Vagina (tissue), 2 donors: ENCODE measurements at regions not wholly inside any gene's neighbourhood (a gene's known extent, or its start where the extent isn't known, plus 50 kb on each side); places are given as distances from the start of the nearest gene placed in this dataset.

Experiments used
- CTCF ChIP-seq, 3 experiments: fragments of 450-650 bp in 2 of 3; fragments of 200-600 bp in 1 of 3; sonication (generic) in 1 of 3; IDR thresholded peaks; one replicate each; pipeline ENCODE4 v1.5.1; 2017 to 2019; ENCODE audit warnings: antibody characterized with exemption in 3 of 3, mild to moderate bottlenecking in 2 of 3, moderate library complexity in 2 of 3
- POLR2A ChIP-seq, 2 donors: fragments of 450-650 bp; IDR thresholded peaks; one replicate each; pipeline ENCODE4 v1.6.1; 2017; ENCODE audit warnings: antibody characterized with exemption in 2 of 2, mild to moderate bottlenecking in 2 of 2, moderate library complexity in 2 of 2

DNA sequence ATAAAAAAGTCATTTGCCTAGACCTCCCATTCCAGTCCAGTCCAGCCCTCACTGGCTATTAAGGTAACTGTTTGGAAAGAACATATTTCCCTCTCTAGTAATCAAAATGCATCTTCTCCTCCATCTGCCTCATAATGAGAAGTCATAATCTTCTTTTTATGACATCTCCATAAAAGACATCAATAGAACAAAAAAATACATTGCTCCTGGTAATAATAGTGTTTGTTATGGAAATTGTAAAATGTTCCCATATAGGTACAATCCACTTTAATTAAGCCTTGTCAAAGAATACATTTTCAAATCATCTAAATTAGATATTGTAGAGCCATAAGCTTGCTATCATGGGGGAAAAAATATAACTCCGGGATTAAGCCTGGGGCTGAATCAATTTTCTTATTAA lies 461.6 kb downstream of the LRATD1 start:
- TF ChIP-seq CTCF (IDR thresholded peaks at IDR 0.05) = no peak
- no peak for TF ChIP-seq POLR2A (IDR thresholded peaks at IDR 0.05)
